ENCODE measurements at regions not wholly inside any gene's neighbourhood (a gene's known extent, or its start where the extent isn't known, plus 50 kb on each side); places are given as distances from the start of the nearest gene placed in this dataset.

- TF ChIP-seq EZH2 (IDR thresholded peaks at IDR 0.05; ENCODE audit: insufficient read depth, low read length), result no peak
- TF ChIP-seq, protein P1, sequence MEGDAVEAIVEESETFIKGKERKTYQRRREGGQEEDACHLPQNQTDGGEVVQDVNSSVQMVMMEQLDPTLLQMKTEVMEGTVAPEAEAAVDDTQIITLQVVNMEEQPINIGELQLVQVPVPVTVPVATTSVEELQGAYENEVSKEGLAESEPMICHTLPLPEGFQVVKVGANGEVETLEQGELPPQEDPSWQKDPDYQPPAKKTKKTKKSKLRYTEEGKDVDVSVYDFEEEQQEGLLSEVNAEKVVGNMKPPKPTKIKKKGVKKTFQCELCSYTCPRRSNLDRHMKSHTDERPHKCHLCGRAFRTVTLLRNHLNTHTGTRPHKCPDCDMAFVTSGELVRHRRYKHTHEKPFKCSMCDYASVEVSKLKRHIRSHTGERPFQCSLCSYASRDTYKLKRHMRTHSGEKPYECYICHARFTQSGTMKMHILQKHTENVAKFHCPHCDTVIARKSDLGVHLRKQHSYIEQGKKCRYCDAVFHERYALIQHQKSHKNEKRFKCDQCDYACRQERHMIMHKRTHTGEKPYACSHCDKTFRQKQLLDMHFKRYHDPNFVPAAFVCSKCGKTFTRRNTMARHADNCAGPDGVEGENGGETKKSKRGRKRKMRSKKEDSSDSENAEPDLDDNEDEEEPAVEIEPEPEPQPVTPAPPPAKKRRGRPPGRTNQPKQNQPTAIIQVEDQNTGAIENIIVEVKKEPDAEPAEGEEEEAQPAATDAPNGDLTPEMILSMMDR (IDR thresholded peaks at IDR 0.05; ENCODE audit: insufficient read depth, low read depth, low read length), result no peak
Measured at GRCh38 chr4:170270628-170271027, 180.9 kb upstream of the AADAT start.

Measured in astrocyte (in vitro differentiated cells and primary cell).